ENCODE measurements at regions not wholly inside any gene's neighbourhood (a gene's known extent, or its start where the extent isn't known, plus 50 kb on each side); places are given as distances from the start of the nearest gene placed in this dataset.

GRCh38 chr1:23615423-23615822 is 56.1 kb upstream of the ID3 start:
- DNase-seq (ENCODE audit: low read depth), result no peak

GRCh38 chr1:23614032-23614660 is 54.8 kb upstream of the ID3 start:
- no peak for DNase-seq (ENCODE audit: low read depth)

- no peak for DNase-seq (ENCODE audit: low read depth)
These were observed 54.1 kb upstream of the ID3 start for GRCh38 chr1:23613191-23614031.

- DNase-seq (ENCODE audit: low read depth), result no peak
These were observed 52.5 kb upstream of the ID3 start for GRCh38 chr1:23611601-23612327.

GRCh38 chr1:23610677-23611076 is 51.4 kb upstream of the ID3 start:
- DNase-seq (ENCODE audit: low read depth), result no peak

GRCh38 chr1:23609971-23610370 is 50.7 kb upstream of the ID3 start:
- DNase-seq (ENCODE audit: low read depth), result no peak

Data from stromal cell of bone marrow (primary cell).